H1 (cell line): ENCODE measurements at regions not wholly inside any gene's neighbourhood (a gene's known extent, or its start where the extent isn't known, plus 50 kb on each side); places are given as distances from the start of the nearest gene placed in this dataset.

Experiments used
- ATF3 ChIP-seq: IDR thresholded peaks from 2 replicates; pipeline ENCODE4 v1.6.1; 2011; ENCODE audit warnings: low read depth, mild to moderate bottlenecking, low read length; ENCODE audit not compliant: insufficient read depth
- CHD7 ChIP-seq: fragments of 300-600 bp; sonication (generic); IDR thresholded peaks from 2 replicates; pipeline ENCODE4 v1.7.1; 2012; ENCODE audit warnings: low read length, moderate library complexity, mild to moderate bottlenecking, inconsistent platforms; ENCODE audit not compliant: insufficient replicate concordance
- CTCF ChIP-seq, 3 experiments: IDR thresholded peaks; 1 replicate in 2 of 3; 2 replicates in 1 of 3; pipeline versions ENCODE4 v1.5.1 to v1.6.1; 2011; ENCODE audit warnings: low read length in 3 of 3, mild to moderate bottlenecking in 3 of 3, inconsistent platforms in 2 of 3, low read depth in 1 of 3, moderate library complexity in 1 of 3; ENCODE audit not compliant: insufficient read depth in 1 of 3; ENCODE audit errors: control extremely low read depth in 1 of 3
- EZH2 ChIP-seq: fragments of 200-600 bp; sonication (generic); IDR thresholded peaks from 2 replicates; pipeline ENCODE4 v1.7.1; 2012; ENCODE audit warnings: low read depth, mild to moderate bottlenecking, moderate library complexity, low read length, inconsistent platforms; ENCODE audit not compliant: severe bottlenecking
- GABPA ChIP-seq: IDR thresholded peaks from 2 replicates; pipeline ENCODE4 v1.6.1; 2011; ENCODE audit warnings: mild to moderate bottlenecking, low read length, moderate library complexity, borderline replicate concordance; ENCODE audit not compliant: insufficient read depth
- JUND ChIP-seq: IDR thresholded peaks from 2 replicates; pipeline ENCODE4 v1.6.1; 2011; ENCODE audit warnings: mild to moderate bottlenecking, improper control_type of control experiment, low read length
- KDM1A ChIP-seq: fragments of 200-600, 300-600 bp; sonication (generic); IDR thresholded peaks from 2 replicates; pipeline ENCODE4 v1.7.1; 2016; ENCODE audit warnings: mild to moderate bottlenecking, low read length, borderline replicate concordance
- KDM5A ChIP-seq: fragments of 200-600 bp; IDR thresholded peaks from 2 replicates; pipeline ENCODE4 v1.7.1; 2012; ENCODE audit warnings: mild to moderate bottlenecking, low read length, inconsistent platforms, mixed read lengths
- POLR2A ChIP-seq, 2 experiments: IDR thresholded peaks; 1 replicate in 1 of 2; 2 replicates in 1 of 2; pipeline ENCODE4 v1.6.1; 2011; ENCODE audit warnings: low read depth in 2 of 2, low read length in 2 of 2, mild to moderate bottlenecking in 2 of 2; ENCODE audit errors: control extremely low read depth in 1 of 2
- SRF ChIP-seq: IDR thresholded peaks from 2 replicates; pipeline ENCODE4 v1.6.1; 2011; ENCODE audit warnings: mild to moderate bottlenecking, low read depth, low read length, moderate library complexity

- TF ChIP-seq POLR2A (IDR thresholded peaks at IDR 0.05; ENCODE audit: control extremely low read depth in 1 of 2, low read depth in 2 of 2, low read length in 2 of 2) (no peak), SRF (no peak), CTCF (IDR thresholded peaks at IDR 0.05; ENCODE audit: control extremely low read depth in 1 of 3, insufficient read depth in 1 of 3, low read depth in 1 of 3, low read length in 3 of 3) (no peak), KDM5A (no peak), GABPA (no peak), CHD7 (no peak), KDM1A (no peak), ATF3 (no peak), EZH2 (no peak), JUND (no peak)
Observed at GRCh38 chr11:97772705-97773104, 1248.0 kb upstream of the CNTN5 start.
